CD4-positive, alpha-beta T cell treated with Interleukin-21 for 1 hour (primary cell): ENCODE measurements at regions not wholly inside any gene's neighbourhood (a gene's known extent, or its start where the extent isn't known, plus 50 kb on each side); places are given as distances from the start of the nearest gene placed in this dataset.
"Not testable (repeated sequence)": the region's sequence is repeated elsewhere in the genome, so short reads cannot be mapped to it uniquely, and the experiment has no call there.

ENCODE experiments used
- DNase-seq: peaks from one replicate; pipeline ENCODE4 v3.0.0-alpha.2; 2020

DNA sequence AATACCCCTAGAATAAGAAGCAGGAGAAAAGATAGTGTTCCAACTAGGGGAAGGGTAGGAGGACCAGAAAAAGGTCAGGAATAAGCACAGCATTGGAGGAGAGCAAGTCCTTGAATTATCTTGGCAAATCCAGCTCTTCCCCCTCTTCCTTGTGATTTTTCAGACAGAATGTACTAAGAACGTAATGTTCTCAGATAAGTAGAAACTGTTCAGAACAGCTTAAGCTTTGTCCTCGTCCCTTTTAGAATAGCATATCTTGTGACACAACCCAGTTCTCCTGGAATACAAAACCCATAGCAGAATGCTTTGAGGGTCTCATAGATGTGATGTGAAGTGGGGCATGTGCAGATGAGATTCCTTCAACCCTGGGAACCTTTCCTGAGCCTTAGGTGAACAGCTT, 97.4 kb downstream of the EMB start:
- DNase-seq = no peak

- DNase-seq = no peak
Measured at GRCh38 chr5:50340757-50341156, 100.3 kb downstream of the EMB start.

- DNase-seq = not testable (repeated sequence)
Measured at GRCh38 chr5:50330633-50331032, 110.5 kb downstream of the EMB start.

GRCh38 chr5:50328193-50328729, 112.8 kb downstream of the EMB start:
- peak; percentile 13 for DNase-seq

GRCh38 chr5:50325237-50325832, 115.8 kb downstream of the EMB start:
- DNase-seq = peak; percentile 33

- no peak for DNase-seq
Measured at GRCh38 chr5:50320131-50320749, 120.8 kb downstream of the EMB start.

GRCh38 chr5:50318220-50318619, 122.9 kb downstream of the EMB start:
- no peak for DNase-seq

GRCh38 chr5:50306488-50306887, 134.6 kb downstream of the EMB start:
- DNase-seq = not testable (repeated sequence)

GRCh38 chr5:50302815-50303490, 138.1 kb downstream of the EMB start:
- no peak for DNase-seq

DNA sequence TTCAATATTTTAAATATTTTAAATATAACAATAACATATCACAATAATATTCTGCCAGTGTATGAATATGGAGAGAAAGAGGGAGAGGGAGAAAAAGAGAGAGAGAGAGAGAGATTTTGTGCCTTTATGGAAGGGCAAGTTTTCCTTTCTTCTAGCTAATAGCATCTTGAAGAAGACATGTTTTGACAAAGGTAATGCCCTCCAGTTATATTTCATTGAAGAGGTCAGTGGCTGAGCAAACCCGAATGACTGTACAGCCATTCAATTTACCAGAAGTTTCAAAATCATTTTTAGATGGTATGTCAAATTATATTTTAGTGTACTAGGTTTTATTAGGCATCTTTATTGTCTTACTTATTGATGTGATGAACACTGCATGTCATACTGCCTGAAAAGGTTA, 139.3 kb downstream of the EMB start:
- no peak for DNase-seq

DNA sequence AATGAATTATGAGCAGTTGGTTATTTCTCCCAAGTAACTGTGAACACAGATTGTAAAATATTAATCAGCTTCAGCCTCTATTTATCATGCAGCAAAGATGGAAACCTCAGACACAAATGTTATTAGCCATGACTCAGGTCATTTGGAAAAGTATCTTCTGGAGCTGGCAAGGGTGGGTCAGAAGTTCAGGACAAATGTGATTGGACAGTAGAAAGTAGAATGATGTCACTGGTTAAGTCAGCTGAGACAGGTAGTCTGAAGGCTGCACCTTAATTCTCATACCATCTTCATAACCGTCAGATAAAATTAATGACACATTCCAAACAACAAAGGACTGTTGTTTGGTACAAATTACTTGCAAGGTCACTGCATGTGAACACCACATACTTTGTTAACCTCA, 140.2 kb downstream of the EMB start:
- no peak for DNase-seq

- no peak for DNase-seq
Measured at GRCh38 chr5:50299896-50300295, 141.2 kb downstream of the EMB start.

GRCh38 chr5:50292735-50293394, 148.2 kb downstream of the EMB start:
- no peak for DNase-seq

DNA sequence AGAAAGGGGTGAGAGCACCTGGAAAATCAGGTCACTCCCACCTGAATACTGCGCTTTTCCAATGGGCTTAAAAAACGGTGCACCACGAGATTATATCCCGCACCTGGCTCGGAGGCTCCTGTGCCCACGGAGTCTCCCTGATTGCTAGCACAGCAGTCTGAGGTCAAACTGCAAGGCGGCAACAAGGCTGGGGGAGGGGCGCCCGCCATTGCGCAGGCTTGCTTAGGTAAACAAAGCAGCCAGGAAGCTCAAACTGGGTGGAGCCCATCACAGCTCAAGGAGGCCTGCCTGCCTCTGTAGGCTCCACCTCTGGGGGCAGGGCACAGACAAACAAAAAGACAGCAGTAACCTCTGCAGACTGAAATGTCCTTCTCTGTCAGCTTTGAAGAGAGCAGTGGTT, 160.6 kb downstream of the EMB start:
- DNase-seq = not testable (repeated sequence)
